DMS153 treated with DMSO at 0.1 percent for 48 hours (cell line): ENCODE measurements at regions not wholly inside any gene's neighbourhood (a gene's known extent, or its start where the extent isn't known, plus 50 kb on each side); places are given as distances from the start of the nearest gene placed in this dataset.
"Not testable (repeated sequence)": the region's sequence is repeated elsewhere in the genome, so short reads cannot be mapped to it uniquely, and the experiment has no call there.

Experiments used
- DNase-seq: peaks from one replicate; lab custom pipeline; 2025; ENCODE audit not compliant: unreplicated experiment; lab: John Stamatoyannopoulos, UW

DNA sequence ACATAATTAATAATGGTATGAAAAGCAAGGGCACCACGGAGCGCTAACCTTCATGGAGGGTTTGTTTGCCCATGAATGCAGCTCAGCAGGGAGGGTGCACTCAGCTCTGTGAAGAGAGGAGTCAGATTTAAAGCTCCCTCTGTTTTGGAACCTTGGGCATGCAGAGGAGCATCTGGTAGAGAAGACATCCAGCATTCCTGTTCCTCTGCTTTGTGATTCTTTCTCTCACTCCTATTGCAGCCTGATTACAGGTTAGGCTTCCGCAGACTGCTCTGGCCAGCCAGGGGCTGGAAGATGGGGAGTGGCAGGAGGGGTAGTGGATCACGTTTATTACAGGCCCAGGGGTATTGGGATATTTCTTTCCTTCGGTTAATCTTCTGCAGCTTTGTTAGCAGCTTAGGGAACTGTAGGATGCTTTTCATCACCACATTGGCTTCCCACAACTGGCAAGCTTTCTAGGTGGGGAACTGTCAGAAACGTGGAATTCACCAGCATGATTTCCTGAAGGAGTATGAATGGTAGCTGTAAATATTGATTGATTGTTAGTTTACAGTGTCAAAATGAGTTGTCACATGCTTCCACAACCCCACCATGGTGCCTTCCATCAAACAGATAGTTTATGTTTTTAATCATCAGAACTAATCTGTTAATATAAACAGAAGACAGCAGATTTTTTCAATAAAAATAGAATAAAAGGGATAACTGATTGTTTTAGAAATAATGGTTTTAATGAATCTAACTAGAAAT is 201.1 kb downstream of the VAPA start:
- DNase-seq = no peak

DNA sequence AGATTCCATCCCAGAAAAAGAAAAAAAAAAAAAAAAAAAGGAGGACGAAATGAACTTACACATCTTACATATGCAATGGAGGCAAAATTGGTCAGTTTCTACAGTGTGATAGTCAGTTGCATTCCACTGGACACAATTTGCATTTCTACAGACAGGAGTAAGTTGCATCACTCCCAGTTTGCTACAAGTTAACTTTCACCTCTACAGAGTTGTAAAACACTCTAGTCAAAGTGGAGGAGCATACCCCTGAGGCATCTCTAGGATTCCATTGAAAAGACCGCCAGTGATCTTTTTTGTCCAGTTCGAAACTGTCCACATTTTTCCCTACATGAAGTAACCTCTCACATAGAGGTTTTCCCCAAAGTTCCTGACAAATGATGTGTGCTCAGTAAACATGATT is 202.8 kb downstream of the VAPA start:
- DNase-seq = no peak

DNA sequence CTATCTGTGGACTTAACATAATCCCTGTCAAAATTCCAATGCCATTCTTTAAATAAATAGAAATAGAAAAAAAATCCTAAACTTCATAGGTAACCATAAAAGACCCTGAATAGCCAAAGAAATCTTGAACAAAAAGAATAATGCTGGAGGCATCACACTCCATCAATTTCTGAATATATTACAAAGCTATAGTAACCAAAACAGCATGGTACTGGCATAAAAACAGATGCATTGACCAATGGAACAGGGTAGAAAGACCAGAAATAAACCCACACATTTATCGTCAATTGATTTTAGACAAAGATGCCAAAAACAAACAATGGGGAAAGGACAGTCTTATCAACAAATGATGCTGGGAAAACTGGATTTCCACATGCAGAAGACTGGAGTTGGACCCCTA is 205.7 kb downstream of the VAPA start:
- no peak for DNase-seq

DNA sequence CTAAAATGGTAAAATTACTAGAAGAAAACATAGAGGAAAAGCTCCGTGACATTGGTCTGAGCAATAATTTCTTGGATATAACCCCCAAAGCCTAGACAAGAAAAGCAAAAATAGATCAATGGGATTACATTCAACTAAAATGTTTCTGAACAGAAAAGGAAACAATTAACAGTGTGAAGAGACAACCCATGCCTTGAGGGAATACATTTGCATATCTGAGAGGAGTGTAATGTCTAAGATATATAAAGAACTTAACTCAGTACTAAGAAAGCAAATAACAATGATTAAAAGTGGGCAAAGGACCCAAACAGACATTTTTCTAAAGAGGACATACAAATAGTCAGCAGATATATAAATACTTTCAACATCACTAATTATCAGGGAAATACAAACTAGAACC is 206.2 kb downstream of the VAPA start:
- no peak for DNase-seq

DNA sequence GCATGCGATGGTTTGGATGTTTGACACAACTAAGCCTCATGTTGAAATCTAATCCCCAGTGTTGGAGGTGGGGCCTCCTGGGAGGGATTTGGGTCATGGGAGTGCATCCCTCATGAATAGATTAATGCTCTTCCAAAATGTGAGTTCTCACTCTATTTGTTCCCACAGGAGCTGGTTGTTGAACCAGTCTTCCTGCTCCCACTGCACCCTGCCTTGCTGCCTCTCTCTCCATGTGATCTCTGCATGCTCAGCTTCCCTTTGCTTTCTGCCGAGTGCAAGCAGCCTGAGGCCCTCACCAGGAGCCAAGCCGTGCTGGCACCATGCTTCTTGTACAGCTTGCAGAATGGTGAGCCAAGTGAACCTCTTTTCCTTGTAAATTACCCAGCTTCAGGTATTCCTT is 206.8 kb downstream of the VAPA start:
- no peak for DNase-seq

DNA sequence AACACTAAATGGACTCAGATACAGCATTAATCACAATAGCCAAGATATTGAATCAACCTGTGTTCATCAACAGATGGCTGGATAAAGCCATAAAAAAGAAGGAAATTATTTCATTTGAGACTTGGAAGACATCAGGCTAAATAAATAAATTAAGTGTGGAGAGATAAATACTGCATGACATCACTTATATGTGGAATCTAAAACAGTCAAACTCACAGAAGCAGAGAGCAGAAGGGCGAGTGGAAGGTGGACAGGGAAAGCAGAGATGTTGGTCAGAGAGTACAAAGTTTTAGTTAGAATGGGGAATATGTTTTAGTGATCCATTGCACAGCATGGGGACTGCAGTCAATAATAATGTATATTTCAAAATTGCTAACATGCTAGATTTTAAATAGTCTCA is 207.2 kb downstream of the VAPA start:
- no peak for DNase-seq

DNA sequence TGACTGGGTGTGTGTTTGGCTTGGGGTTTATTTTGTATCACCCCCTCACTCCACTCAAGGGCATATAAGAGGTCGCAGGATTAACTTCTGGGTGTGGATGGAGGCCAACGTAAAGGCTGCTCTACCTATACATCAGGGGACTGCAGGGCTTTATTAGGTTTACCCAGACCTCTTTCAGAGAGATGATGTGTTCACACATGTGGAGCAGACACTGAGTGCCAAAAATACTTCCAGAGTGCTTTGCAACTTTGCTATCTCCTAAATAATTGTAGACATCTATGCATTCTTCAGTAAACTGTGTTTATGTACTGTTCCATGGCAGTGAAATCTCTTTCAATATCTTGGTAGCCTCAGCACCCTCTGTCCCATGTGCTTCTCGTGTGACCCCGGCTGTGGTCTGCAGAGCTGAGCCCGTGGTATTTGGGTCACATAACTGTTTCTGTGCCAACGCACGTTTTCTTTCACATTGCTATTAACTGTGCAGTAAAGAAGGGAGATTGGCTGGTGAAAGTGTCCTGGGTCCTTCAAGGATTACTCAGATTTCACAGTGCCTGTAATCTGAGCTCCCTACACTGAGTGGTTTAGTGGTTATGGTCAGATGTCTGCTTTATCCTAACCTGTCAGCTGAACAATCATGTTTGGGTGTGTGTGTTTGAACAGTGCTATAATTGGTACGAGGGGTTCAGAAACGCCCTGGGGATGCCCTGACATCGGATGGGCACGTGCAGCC is 208.1 kb downstream of the VAPA start:
- DNase-seq = peak; percentile 23

DNA sequence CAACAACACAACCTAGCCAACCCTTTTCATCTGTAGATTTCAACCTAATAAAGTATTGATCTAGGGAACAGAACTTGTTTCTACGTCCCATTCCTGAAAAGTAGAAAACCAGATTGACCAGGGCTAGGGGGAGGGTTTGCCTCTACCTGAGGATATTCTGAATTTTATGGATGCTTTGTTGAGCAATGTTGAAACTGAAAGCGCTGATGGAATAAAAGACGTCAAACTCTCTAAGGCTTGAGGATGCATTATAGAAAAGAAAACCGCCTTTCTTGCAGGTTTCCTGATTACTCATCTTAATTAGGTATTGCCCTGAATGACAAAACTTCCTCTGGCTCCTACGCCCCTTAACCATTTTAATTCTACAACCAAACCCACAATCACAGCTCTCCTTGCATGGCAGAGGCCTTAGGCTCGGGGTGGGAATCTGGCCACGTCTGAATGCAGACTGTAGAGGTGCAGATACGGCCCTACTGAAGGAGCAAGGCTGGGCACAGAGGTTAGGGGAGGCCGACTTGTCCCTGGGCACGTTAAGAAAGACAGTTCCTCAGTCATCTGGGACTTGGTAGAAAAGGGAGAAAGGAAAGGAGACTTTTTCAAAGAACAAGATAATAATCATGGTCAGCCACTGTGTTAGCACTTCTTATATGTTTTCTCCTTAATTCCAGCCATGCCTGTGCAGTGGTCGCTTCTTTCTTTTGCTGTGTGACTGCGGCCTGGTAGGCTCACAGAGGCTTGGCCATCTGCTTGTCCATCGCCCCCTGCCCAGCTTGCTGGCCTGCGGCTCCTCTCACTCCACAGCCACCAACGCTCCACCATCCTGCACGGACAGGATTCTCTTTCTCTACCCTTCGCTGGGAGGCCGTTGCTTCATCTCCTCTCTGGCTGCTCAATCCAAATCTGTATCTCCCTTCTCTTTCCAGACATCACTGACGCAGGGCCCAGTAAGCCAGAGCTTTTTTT is 209.5 kb downstream of the VAPA start:
- no peak for DNase-seq

DNA sequence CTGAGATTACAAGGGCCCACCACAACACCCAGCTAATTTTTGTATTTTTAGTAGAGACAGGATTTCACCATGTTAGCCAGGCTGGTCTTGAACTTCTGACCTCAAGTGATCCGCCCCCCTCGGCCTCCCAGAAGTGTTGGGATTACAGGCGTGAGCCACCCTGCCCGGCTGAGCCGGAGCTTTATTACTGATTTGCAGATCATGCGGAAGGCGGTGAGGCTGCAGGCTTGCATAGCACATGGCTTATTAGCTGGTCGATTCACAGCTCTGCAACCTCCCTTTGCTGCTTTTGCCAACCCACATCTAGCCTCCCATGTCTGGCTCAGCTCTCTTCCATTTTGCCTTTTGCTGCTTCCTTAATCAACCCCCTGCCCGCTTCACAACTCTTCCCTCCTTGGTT is 210.3 kb downstream of the VAPA start:
- DNase-seq = no peak

DNA sequence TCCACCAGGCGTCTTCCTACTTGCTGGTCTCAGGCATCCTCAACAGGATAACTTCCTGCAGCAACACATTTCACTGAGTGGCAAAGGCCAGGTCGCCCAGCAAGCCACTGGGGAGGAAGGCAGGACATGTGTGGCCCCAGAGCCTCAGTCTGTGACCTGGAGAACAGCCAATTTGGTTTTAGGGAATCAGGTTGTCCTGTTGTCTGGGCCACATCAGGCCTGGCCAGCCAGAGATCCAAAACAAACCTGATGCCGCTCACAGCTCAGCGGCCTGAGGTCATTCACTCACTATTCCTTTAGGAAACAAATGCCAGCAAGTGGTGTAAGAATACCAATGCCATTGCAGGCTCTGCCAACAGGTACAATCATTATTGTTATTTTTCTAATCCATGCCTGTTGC is 210.7 kb downstream of the VAPA start:
- DNase-seq = no peak

DNA sequence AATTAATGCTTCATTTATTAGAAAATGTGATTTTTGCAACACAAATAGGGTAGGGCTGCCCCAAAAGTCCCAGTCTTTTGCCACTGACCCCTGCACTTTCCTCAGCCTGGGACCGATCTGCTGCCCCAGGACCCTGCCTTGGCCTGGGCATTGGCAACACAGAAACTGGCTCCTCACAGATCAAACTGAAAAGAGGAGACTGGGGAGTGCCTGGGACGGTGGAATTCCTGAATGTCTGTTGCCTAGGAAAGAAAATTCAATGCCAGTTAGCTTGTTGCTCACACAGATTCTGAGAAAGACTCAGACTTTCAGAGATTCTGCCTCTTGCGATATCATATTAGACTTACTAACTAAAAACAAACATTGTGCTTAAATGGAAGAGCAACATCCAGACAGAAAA is 211.2 kb downstream of the VAPA start:
- DNase-seq = no peak

DNA sequence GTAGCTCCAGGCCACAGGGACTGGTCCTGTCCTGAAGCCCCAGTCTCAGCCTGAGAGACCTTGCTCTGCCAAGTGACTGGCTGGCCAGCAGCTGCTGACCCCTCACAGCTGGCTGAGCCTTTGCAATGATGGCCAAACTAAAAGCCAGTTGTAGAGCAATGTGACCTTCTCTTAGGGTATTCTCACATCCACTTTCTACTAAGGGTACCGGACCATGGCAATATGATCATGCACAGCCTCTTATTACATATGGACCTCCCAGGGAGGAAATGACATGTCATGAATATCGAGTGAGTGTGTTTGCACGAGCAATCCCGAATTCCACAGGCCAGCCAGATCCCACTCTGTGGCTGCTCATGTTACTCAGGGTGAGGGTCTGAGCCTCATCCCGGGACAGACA is 213.9 kb downstream of the VAPA start:
- no peak for DNase-seq

DNA sequence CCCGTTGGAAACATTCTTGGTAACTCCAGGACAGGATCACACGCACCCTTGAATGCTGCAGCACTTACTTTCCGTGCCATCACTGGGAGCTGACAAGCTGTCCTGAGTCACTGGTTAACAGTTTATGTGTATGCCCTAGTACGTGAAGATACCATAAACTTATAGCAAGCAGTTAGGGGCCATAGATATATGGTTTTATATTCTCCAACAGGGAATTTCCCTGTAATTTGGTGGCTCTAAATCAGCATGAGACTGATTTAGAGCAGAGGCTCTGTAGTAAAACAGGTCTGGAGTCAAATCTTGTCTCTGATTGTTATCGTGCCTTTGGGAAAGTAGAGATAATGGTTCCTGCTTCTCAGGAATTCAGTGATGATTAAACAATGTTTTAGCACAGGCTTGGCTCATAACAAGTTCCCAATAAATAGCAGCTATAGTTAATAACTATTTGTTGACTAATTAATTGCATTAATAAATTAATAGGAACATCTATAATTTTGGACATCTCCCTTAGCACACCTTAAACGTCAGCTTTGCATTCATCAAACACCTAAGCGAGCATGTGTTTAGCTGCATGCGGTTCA is 215.2 kb downstream of the VAPA start:
- DNase-seq = no peak

DNA sequence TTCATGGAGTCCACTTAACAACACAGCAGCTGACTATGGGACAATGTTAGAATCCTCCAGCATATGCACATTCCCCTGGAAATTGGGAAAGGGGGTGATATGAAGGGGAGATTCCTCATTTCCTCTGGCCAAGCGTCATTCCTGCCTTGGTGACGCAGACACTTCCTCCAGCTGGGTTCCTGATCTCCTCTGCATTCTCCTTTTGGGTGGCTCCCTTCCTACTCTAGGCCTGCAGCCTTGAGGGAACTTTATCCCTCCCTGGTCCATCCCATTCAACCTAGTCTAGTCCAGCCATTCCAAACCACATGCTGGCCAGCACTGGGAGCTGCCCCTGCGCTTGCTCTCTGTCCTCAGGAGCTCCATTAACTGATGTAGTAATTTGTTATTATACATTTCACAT is 216.8 kb downstream of the VAPA start:
- no peak for DNase-seq

DNA sequence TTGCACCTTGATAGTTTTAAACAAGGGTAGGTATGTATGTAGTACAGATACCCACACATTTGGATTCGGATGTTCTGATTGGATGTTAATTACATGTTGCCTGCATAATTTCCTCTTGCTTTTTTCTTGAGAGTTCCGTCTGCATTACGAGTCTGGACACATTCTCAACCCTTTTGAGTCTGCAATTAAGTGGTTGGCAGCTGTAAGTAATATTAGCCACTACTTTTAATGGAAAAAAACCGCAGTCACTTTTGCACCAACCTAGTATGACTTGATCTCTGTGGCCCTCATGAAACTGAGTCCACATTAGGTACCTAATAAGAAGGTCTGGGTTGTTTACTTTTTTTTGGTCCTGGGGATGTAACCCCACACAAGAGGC is 217.3 kb downstream of the VAPA start:
- no peak for DNase-seq

DNA sequence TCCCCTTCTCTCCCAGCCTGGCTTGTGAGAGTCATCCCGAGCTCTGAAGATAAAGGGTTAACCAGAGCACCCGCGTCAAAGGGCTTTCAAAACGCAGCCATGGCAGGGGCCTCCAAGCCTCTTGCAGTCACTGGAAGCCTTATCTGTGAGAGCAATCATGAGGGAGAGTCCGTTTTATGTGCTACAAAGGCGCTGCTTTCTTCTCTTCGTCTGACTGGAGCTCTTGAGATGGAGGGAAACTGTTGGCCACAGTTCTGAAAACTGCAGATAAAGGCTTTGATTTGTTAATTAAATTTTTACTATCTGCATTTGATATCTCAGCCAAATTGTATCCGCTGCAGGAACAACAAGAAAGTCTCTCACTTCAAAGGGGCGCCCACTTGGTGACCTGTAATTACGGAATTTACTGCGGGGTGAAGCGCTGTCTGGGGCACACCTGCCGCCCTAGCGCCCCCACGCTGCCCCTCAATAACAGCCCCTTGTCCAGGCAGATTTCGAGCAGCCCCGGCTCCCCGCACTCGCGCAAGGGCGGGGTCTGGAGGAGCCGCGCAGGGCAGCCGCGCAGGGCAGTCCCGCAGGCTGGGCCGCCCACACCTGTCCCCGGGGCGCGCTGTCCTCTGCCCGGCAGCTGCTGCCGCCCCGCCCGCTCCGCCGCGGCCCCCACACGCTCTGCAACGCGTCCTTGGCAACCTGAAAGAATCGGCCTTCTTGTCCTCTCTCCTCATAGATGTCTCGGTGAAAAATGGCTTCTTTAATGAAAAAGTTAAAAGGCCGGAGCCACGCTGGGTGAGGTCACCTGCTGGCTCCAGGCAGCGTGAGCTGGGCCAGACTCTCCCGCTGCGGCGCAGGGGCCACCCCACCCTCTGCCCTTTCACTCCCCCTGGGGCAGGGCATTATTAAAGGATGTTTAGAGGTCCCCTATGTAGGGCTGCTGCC is 217.9 kb downstream of the VAPA start:
- DNase-seq = no peak

DNA sequence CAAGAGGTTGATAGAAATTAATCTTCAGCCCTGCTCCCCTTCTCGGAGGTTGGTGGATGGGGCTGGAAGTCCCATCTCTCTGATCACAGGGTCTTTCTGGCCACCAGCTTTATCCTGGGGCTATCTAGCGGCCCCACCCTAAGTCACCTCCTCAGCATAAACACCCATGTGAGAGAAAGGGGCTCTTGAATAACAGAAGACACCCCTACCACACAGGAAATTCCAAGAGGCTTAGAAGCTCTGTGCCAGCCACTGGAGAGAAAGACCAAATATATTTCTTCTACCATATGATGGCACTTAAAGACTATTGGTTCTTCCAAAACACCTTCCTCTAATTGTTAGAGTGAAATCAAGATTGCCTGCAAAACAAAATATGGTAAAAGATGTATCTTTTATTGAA is 219.7 kb downstream of the VAPA start:
- no peak for DNase-seq

DNA sequence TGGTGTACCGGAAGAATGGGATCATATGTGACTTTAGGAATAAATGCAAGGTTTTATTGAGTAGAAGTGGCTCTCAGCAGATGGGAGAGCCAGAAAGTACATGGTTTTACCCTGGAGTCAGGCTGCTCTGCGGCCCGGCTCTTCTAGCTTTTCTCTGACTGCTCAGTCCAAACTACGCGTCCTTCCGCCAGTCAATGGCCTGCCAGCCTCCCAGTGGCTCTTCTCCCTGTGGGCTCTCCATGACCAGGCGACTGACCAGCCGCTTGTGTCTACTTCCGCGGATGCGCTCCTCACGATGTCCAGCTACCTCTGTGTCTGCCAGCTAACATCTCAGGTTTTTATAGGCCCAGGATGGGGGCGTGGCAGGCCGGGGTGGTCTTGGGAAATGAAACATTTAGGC is 220.4 kb downstream of the VAPA start:
- DNase-seq = no peak

DNA sequence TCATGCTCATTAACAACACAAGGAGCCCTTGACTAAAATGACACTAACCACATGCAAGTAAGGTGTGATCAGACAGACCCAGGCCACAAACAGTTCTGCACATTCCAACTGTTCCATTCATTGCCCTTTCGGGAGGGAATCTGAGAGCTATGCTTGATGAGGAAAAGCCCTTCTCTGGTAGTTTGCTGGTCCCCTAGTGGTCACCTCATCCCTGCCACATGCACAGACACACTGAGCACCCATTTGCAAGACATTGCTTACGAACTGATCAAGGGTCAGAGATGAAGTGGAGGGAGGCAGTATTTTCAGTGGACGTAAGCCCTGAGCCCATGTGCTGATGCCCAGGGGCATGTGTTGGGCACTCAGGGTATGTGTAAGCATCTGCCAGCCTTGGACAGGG is 220.9 kb downstream of the VAPA start:
- not testable (repeated sequence) for DNase-seq

DNA sequence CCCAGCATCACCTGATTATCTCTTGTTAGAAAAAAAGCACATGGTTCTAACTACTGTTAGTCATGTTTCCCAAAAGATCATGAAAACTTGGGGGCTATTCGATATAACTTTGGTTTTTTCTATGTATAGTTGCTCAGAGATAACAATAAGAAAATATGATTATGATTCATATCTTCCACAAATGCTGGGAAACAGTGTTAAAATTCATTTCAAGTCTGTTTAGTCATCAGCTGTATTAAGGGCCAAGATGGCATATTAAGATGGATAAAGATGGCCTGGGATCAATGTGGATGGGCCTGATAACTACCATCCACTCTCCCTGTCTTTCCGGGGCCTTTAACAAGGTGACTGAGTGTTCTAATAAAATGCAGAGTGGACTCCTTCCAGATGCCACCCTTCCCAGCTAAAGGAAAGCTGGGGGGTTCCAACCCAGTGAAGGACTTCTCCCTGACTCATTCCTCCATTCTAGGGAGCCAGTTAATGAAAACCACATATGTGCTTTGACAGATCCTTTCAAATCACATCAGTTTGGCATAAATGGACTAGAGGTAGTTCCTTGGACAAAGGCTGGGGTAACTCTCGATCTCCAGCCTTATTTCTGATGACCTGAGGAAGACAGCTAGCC is 221.6 kb downstream of the VAPA start:
- no peak for DNase-seq
